IMR-90 (cell line): ENCODE measurements at regions not wholly inside any gene's neighbourhood (a gene's known extent, or its start where the extent isn't known, plus 50 kb on each side); places are given as distances from the start of the nearest gene placed in this dataset.

Source experiments
- ATAC-seq: fragments of 200-7000 bp; cut with Tn5 transposase; 2 replicates; pipeline ENCODE4 v1.9.1; 2020; ENCODE audit warnings: low read depth, mild to moderate bottlenecking, moderate library complexity
- BruUV-seq: library from RNA; stranded (reverse); fragments of 400-500 nt; replicated peaks from 2 replicates; lab custom pipeline; 2021; lab: Mats Ljungman, UMichigan
- CTCF ChIA-PET: fragments of 300-600 bp; formaldehyde crosslinking; extraction: SDS; loops from one replicate; lab custom pipeline; 2021; ENCODE audit warnings: antibody characterized with exemption; lab: Yijun Ruan, JAX
- POLR2A ChIA-PET: fragments of 300-600 bp; sonication (Branson Sonifier 250); formaldehyde crosslinking; loops from one replicate; lab custom pipeline; 2022; ENCODE audit warnings: antibody characterized with exemption; ENCODE audit not compliant: unreplicated experiment; lab: Charles Lee
- DNase-seq: peaks from one replicate; pipeline ENCODE4 v3.0.0; 2013
- H2AFZ ChIP-seq: replicated peaks from 2 replicates; pipeline ENCODE3; 2013; ENCODE audit warnings: low read length, mild to moderate bottlenecking; ENCODE audit not compliant: poor library complexity
- H2AK5ac ChIP-seq: 2 replicates; pipeline ENCODE4 v1.6.1; 2013; ENCODE audit warnings: low read depth, low read length, inconsistent platforms
- H2AK9ac ChIP-seq: replicated peaks from 2 replicates; pipeline ENCODE3; 2013; ENCODE audit warnings: mild to moderate bottlenecking, low read depth, low read length, moderate library complexity; ENCODE audit not compliant: poor library complexity
- H2BK120ac ChIP-seq: 2 replicates; pipeline ENCODE4 v1.6.1; 2013; ENCODE audit warnings: low read depth, low read length, inconsistent platforms
- H2BK15ac ChIP-seq: 3 replicates; pipeline ENCODE4 v1.6.1; 2013; ENCODE audit warnings: low read depth, low read length, inconsistent platforms
- H2BK20ac ChIP-seq: 2 replicates; pipeline ENCODE4 v1.6.1; 2013; ENCODE audit warnings: low read depth, mild to moderate bottlenecking, inconsistent platforms, low read length, moderate library complexity
- H2BK5ac ChIP-seq: 2 replicates; pipeline ENCODE4 v1.6.1; 2013; ENCODE audit warnings: mild to moderate bottlenecking, low read depth, low read length, inconsistent platforms; ENCODE audit not compliant: poor library complexity, severe bottlenecking
- H3K14ac ChIP-seq: replicated peaks from 2 replicates; pipeline ENCODE4 v1.6.1; 2013; ENCODE audit warnings: low read depth, low read length, inconsistent platforms
- H3K18ac ChIP-seq: 2 replicates; pipeline ENCODE4 v1.6.1; 2013; ENCODE audit warnings: low read depth, low read length, control low read depth
- H3K23ac ChIP-seq: 2 replicates; pipeline ENCODE4 v1.6.1; 2013; ENCODE audit warnings: low read depth, low read length, inconsistent platforms
- H3K27ac ChIP-seq: 2 replicates; pipeline ENCODE4 v1.5.1; 2013; ENCODE audit warnings: mild to moderate bottlenecking, control low read depth, low read length; ENCODE audit not compliant: insufficient read depth
- H3K27me3 ChIP-seq: 2 replicates; pipeline ENCODE4 v1.6.1; 2013; ENCODE audit warnings: low read length; ENCODE audit not compliant: control insufficient read depth, insufficient read depth
- H3K36me3 ChIP-seq: 2 replicates; pipeline ENCODE4 v1.6.1; 2013; ENCODE audit warnings: low read length, mixed read lengths; ENCODE audit not compliant: control insufficient read depth, insufficient read depth
- H3K4ac ChIP-seq: 2 replicates; pipeline ENCODE4 v1.6.1; 2013; ENCODE audit warnings: low read depth, low read length, inconsistent platforms
- H3K4me1 ChIP-seq: 2 replicates; pipeline ENCODE4 v1.6.1; 2013; ENCODE audit warnings: low read length, mixed read lengths; ENCODE audit not compliant: control insufficient read depth, insufficient read depth
- H3K4me2 ChIP-seq: 2 replicates; pipeline ENCODE4 v1.6.1; 2013; ENCODE audit warnings: low read depth, mild to moderate bottlenecking, control low read depth, low read length, moderate library complexity
- H3K4me3 ChIP-seq: 2 replicates; pipeline ENCODE4 v1.5.1; 2013; ENCODE audit warnings: low read depth, mild to moderate bottlenecking, control low read depth, low read length, moderate library complexity; ENCODE audit not compliant: insufficient read depth
- H3K56ac ChIP-seq: 2 replicates; pipeline ENCODE4 v1.6.1; 2013; ENCODE audit warnings: low read length, inconsistent platforms; ENCODE audit not compliant: insufficient read depth; ENCODE audit errors: extremely low read depth
- H3K79me1 ChIP-seq, 2 experiments: 2 replicates each; pipeline ENCODE4 v1.6.1; 2013; ENCODE audit warnings: low read length in 2 of 2, inconsistent platforms in 1 of 2, low read depth in 1 of 2
- H3K9ac ChIP-seq: 2 replicates; pipeline ENCODE4 v1.6.1; 2013; ENCODE audit warnings: low read depth, low read length, control low read depth
- H3K9me1 ChIP-seq: 2 replicates; pipeline ENCODE4 v1.6.1; 2013; ENCODE audit warnings: low read length, inconsistent platforms; ENCODE audit not compliant: insufficient read depth
- H3K9me3 ChIP-seq: 2 replicates; pipeline ENCODE4 v1.6.1; 2013; ENCODE audit warnings: low read length; ENCODE audit not compliant: control insufficient read depth, insufficient read depth
- H4K20me1 ChIP-seq: 2 replicates; pipeline ENCODE4 v1.6.1; 2013; ENCODE audit warnings: low read length, inconsistent platforms; ENCODE audit not compliant: insufficient read depth
- H4K5ac ChIP-seq: 2 replicates; pipeline ENCODE4 v1.6.1; 2013; ENCODE audit warnings: mild to moderate bottlenecking, low read depth, low read length, control low read depth
- H4K8ac ChIP-seq, 2 experiments: 2 replicates each; pipeline ENCODE4 v1.6.1; 2013; ENCODE audit warnings: low read depth in 2 of 2, low read length in 2 of 2, control low read depth in 1 of 2, inconsistent platforms in 1 of 2
- H4K91ac ChIP-seq: 2 replicates; pipeline ENCODE4 v1.6.1; 2013; ENCODE audit warnings: low read depth, low read length, inconsistent platforms; ENCODE audit not compliant: insufficient read depth
- CEBPB ChIP-seq: IDR thresholded peaks from 2 replicates; pipeline ENCODE4 v1.6.1; 2012; ENCODE audit warnings: low read depth, low read length, improper control_type of control experiment
- FOS ChIP-seq: fragments of 150-350 bp; IDR thresholded peaks from 2 replicates; pipeline ENCODE4 v1.6.1; 2016; ENCODE audit warnings: low read depth, low read length
- NFE2L2 ChIP-seq: fragments of 150-350 bp; IDR thresholded peaks from 2 replicates; pipeline ENCODE4 v1.6.1; 2016; ENCODE audit warnings: low read depth, mild to moderate bottlenecking, low read length
- POLR2A ChIP-seq: IDR thresholded peaks from 2 replicates; pipeline ENCODE4 v1.6.1; 2012; ENCODE audit warnings: mild to moderate bottlenecking, low read depth, low read length
- WGBS, 2 experiments: methylation state at CpG; one replicate each; pipeline versions ENCODE4 v1.1.5 to v1.1.7; 2013; ENCODE audit warnings: missing lambda C conversion rate in 2 of 2; ENCODE audit not compliant: insufficient read length in 1 of 2; ENCODE audit errors: extremely low coverage in 2 of 2; 5-methylcytosine and 5-hydroxymethylcytosine counted together
- dilution Hi-C: fragments of 300-500 bp; cut with HindIII; formaldehyde crosslinking; loops from one replicate; pipeline ENCODE4 v1.14.3; 2018; ENCODE audit warnings: low sequenced_read_pairs; ENCODE audit not compliant: unreplicated experiment
- in situ Hi-C: fragments of 300-500 bp; cut with MboI; formaldehyde crosslinking; loops from 3 replicates; pipeline ENCODE4 v1.14.3; 2019; ENCODE audit warnings: low sequenced_read_pairs, inconsistent platforms, mixed read lengths
- intact Hi-C: fragments of 100-400 bp; cut with micrococcal nuclease; formaldehyde crosslinking; loops from 2 replicates; pipeline ENCODE4 v1.10.0; 2022
- TF ChIP-seq, protein P1 (sequence below): conservative IDR thresholded peaks from 2 replicates; pipeline ENCODE4 v1.5.1; 2012; ENCODE audit warnings: mild to moderate bottlenecking, low read depth, low read length, improper control_type of control experiment

DNA sequence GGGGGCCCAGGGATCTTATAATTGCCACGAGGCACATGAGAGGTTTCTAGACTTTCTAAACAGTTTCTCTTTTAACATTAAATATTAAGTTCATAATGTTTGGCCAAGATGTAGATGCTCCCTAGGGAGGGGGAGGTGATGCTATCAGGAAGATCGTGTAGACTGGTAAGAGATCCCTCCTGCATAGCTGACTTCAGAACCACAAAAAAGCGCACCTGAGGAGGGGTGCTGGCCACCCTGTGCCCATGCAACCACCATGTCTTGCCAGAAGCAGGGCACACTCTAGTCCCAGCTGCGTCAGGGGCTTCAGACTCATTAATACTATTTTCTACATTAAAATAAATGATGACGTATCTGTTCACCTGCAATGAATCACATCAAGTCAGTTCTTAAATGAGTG, 103.4 kb upstream of the SLC35G4 start:
- dilution Hi-C loops (no loop called here), in situ Hi-C loops (no loop called here)
- POLR2A ChIA-PET: no interaction called here

More for the DNA sequence above, 103.4 kb upstream of the SLC35G4 start:
- no peaks in the 10 kb centered on the region for H3K9me3 ChIP-seq
- no peak overlapping the region for H2BK5ac ChIP-seq
- H2BK20ac ChIP-seq: no peak overlapping the region
- intact Hi-C loops: no loop called here
- H3K56ac ChIP-seq: no peak overlapping the region
- H4K91ac ChIP-seq: no peak overlapping the region
- H3K27me3 ChIP-seq: no peaks in the 10 kb centered on the region
- no peak overlapping the region for H3K4ac ChIP-seq
- no peak overlapping the region for H4K8ac ChIP-seq
- CTCF ChIA-PET: interaction anchor here (1.7 kb wide), 1 partner anchor 194 kb away, joined by 5 read pairs; no protein-coding TSS in a partner anchor
- DNase-seq (no peak), ATAC-seq (no peak)
- H3K27ac ChIP-seq: no peak overlapping the region
- H4K20me1 ChIP-seq: no peaks in the 10 kb centered on the region
- H3K4me3 ChIP-seq: no peak overlapping the region
- H2BK15ac ChIP-seq: no peak overlapping the region
- H3K14ac ChIP-seq: no peak overlapping the region
- no peak overlapping the region for H2BK120ac ChIP-seq
- H3K36me3 ChIP-seq: no peaks in the 10 kb centered on the region
- no TSS peak for BruUV-seq
- no peak for TF ChIP-seq FOS
- TF ChIP-seq CEBPB: no peak
- no peak for TF ChIP-seq POLR2A
- TF ChIP-seq NFE2L2: no peak
- TF ChIP-seq, protein P1, sequence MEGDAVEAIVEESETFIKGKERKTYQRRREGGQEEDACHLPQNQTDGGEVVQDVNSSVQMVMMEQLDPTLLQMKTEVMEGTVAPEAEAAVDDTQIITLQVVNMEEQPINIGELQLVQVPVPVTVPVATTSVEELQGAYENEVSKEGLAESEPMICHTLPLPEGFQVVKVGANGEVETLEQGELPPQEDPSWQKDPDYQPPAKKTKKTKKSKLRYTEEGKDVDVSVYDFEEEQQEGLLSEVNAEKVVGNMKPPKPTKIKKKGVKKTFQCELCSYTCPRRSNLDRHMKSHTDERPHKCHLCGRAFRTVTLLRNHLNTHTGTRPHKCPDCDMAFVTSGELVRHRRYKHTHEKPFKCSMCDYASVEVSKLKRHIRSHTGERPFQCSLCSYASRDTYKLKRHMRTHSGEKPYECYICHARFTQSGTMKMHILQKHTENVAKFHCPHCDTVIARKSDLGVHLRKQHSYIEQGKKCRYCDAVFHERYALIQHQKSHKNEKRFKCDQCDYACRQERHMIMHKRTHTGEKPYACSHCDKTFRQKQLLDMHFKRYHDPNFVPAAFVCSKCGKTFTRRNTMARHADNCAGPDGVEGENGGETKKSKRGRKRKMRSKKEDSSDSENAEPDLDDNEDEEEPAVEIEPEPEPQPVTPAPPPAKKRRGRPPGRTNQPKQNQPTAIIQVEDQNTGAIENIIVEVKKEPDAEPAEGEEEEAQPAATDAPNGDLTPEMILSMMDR: no peak
- H3K4me2 ChIP-seq: no peak overlapping the region
- H3K23ac ChIP-seq: no peak overlapping the region
- no peak overlapping the region for H3K18ac ChIP-seq
- no peak overlapping the region for H4K5ac ChIP-seq
- no peak overlapping the region for H2AFZ ChIP-seq
- no peak overlapping the region for H2AK9ac ChIP-seq
- H3K4me1 ChIP-seq: peaks cover 2% of the 10 kb centered on the region; the same call in 1 of the 2 replicates
- H3K9me1 ChIP-seq: peaks cover 3% of the 10 kb centered on the region; the same call in 1 of the 2 replicates
- 83% methylated on average over 1 of the region's 5 CpGs; no CpG with 5 or more reads in 1 of the 2 experiments for WGBS, 2 experiments
- no peak overlapping the region for H3K9ac ChIP-seq
- H2AK5ac ChIP-seq: no peak overlapping the region
- no peaks in the 10 kb centered on the region for H3K79me1 ChIP-seq
